ENCODE measurements at regions not wholly inside any gene's neighbourhood (a gene's known extent, or its start where the extent isn't known, plus 50 kb on each side); places are given as distances from the start of the nearest gene placed in this dataset.

GRCh38 chr11:32307471-32307870, 127.9 kb downstream of the WT1 start:
- no peak overlapping the region for H3K27ac ChIP-seq (ENCODE audit: low read depth, low read length)
- no peaks in the 10 kb centered on the region for H4K20me1 ChIP-seq (ENCODE audit: low read depth, low read length)
- no peaks in the 10 kb centered on the region for H3K36me3 ChIP-seq (ENCODE audit: low read length)
- H3F3A ChIP-seq (ENCODE audit: insufficient read depth) = no peaks in the 10 kb centered on the region
- no peaks in the 10 kb centered on the region for H3K9me2 ChIP-seq (replicated peaks; ENCODE audit: insufficient read depth, low read length)
- no peak overlapping the region for H3K4me2 ChIP-seq (ENCODE audit: low read depth, low read length, poor library complexity, severe bottlenecking)
- H3K27me3 ChIP-seq (ENCODE audit: low read length) = no peaks in the 10 kb centered on the region
- no peaks in the 10 kb centered on the region for H3K79me2 ChIP-seq (ENCODE audit: insufficient read depth, low read length)
- H3K9me3 ChIP-seq (ENCODE audit: insufficient read depth, low read length) = no peaks in the 10 kb centered on the region
- H3K9ac ChIP-seq (ENCODE audit: low read length) = no peak overlapping the region
- no peak overlapping the region for H2AFZ ChIP-seq (ENCODE audit: low read depth, low read length, severe bottlenecking)
- TF ChIP-seq, protein P1, sequence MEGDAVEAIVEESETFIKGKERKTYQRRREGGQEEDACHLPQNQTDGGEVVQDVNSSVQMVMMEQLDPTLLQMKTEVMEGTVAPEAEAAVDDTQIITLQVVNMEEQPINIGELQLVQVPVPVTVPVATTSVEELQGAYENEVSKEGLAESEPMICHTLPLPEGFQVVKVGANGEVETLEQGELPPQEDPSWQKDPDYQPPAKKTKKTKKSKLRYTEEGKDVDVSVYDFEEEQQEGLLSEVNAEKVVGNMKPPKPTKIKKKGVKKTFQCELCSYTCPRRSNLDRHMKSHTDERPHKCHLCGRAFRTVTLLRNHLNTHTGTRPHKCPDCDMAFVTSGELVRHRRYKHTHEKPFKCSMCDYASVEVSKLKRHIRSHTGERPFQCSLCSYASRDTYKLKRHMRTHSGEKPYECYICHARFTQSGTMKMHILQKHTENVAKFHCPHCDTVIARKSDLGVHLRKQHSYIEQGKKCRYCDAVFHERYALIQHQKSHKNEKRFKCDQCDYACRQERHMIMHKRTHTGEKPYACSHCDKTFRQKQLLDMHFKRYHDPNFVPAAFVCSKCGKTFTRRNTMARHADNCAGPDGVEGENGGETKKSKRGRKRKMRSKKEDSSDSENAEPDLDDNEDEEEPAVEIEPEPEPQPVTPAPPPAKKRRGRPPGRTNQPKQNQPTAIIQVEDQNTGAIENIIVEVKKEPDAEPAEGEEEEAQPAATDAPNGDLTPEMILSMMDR (IDR thresholded peaks at IDR 0.05; ENCODE audit: insufficient read depth, low read length, poor library complexity, severe bottlenecking) = no peak
- TF ChIP-seq EZH2phosphoT487 (conservative IDR thresholded peaks at IDR 0.05; ENCODE audit: low read length) = no peak
- H3K4me3 ChIP-seq (ENCODE audit: insufficient read depth, low read length, poor library complexity, severe bottlenecking) = no peak overlapping the region

- no peak overlapping the region for H2AFZ ChIP-seq (ENCODE audit: low read depth, low read length, severe bottlenecking)
- H3K4me3 ChIP-seq (ENCODE audit: insufficient read depth, low read length, poor library complexity, severe bottlenecking) = no peak overlapping the region
- no peaks in the 10 kb centered on the region for H3K9me3 ChIP-seq (ENCODE audit: insufficient read depth, low read length)
- H3K4me2 ChIP-seq (ENCODE audit: low read depth, low read length, poor library complexity, severe bottlenecking) = no peak overlapping the region
- no peaks in the 10 kb centered on the region for H3K9me2 ChIP-seq (replicated peaks; ENCODE audit: insufficient read depth, low read length)
- no peaks in the 10 kb centered on the region for H3K36me3 ChIP-seq (ENCODE audit: low read length)
- H3K9ac ChIP-seq (ENCODE audit: low read length) = no peak overlapping the region
- no peaks in the 10 kb centered on the region for H3K27me3 ChIP-seq (ENCODE audit: low read length)
- H3K27ac ChIP-seq (ENCODE audit: low read depth, low read length) = no peak overlapping the region
- no peaks in the 10 kb centered on the region for H4K20me1 ChIP-seq (ENCODE audit: low read depth, low read length)
- no peaks in the 10 kb centered on the region for H3F3A ChIP-seq (ENCODE audit: insufficient read depth)
- TF ChIP-seq, protein P1 (IDR thresholded peaks at IDR 0.05; ENCODE audit: insufficient read depth, low read length, poor library complexity, severe bottlenecking) = no peak
- no peak for TF ChIP-seq EZH2phosphoT487 (conservative IDR thresholded peaks at IDR 0.05; ENCODE audit: low read length)
- no peaks in the 10 kb centered on the region for H3K79me2 ChIP-seq (ENCODE audit: insufficient read depth, low read length)
Measured at GRCh38 chr11:32307913-32308312, 127.4 kb downstream of the WT1 start.

- Histone ChIP-seq H2AFZ (ENCODE audit: low read depth, low read length, severe bottlenecking) (no peak overlapping the region), H3K9me2 (replicated peaks; ENCODE audit: insufficient read depth, low read length) (no peaks in the 10 kb centered on the region), H3K79me2 (ENCODE audit: insufficient read depth, low read length) (no peaks in the 10 kb centered on the region), H3K27ac (ENCODE audit: low read depth, low read length) (no peak overlapping the region), H4K20me1 (ENCODE audit: low read depth, low read length) (no peaks in the 10 kb centered on the region), H3K9me3 (ENCODE audit: insufficient read depth, low read length) (no peaks in the 10 kb centered on the region), H3F3A (ENCODE audit: insufficient read depth) (no peaks in the 10 kb centered on the region), H3K27me3 (ENCODE audit: low read length) (no peaks in the 10 kb centered on the region), H3K4me3 (ENCODE audit: insufficient read depth, low read length, poor library complexity, severe bottlenecking) (no peak overlapping the region), H3K4me2 (ENCODE audit: low read depth, low read length, poor library complexity, severe bottlenecking) (no peak overlapping the region), H3K9ac (ENCODE audit: low read length) (no peak overlapping the region), H3K36me3 (ENCODE audit: low read length) (no peaks in the 10 kb centered on the region)
- no peak for TF ChIP-seq EZH2phosphoT487 (conservative IDR thresholded peaks at IDR 0.05; ENCODE audit: low read length)
- TF ChIP-seq, protein P1 (IDR thresholded peaks at IDR 0.05; ENCODE audit: insufficient read depth, low read length, poor library complexity, severe bottlenecking) = no peak
Measured at GRCh38 chr11:32309530-32310213, 125.7 kb downstream of the WT1 start.
